ENCODE measurements at regions not wholly inside any gene's neighbourhood (a gene's known extent, or its start where the extent isn't known, plus 50 kb on each side); places are given as distances from the start of the nearest gene placed in this dataset.
"Not testable (repeated sequence)": the region's sequence is repeated elsewhere in the genome, so short reads cannot be mapped to it uniquely, and the experiment has no call there.

DNA sequence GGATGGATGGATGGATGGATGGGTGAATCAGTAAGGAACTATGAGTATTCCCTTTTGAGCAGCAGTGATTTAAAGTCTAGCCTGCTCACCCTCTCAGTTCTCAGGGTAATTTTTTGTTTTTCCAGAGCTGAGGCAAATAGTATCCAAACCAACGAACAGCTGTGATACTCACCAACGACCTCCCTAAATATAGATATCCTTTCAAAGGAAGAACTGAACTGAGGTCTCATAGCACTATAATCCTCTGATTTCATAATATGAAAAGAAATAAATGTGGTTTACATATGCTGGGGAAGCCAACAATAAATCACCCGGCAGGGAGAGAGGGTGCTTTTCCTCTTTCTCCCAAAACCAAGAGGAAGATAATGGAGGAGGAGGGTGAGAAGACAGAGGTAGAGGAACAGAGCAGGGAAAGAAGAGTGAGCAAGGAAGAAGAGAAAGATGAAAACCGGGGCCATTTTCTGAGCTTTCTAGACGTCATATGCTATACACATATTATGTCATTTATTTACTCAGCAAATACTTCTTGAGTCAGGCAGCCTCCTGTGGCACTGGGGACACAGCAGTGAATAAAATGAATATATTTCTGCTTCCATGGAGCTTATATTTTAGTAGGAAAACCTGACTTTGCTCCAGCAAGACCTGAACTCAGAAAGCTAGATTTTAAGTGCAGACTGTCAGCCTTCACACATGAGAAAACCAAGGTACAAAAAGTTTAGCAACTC is 710.7 kb upstream of the TBX3 start:
- DNase-seq (ENCODE audit: low spot score), result no peak

DNA sequence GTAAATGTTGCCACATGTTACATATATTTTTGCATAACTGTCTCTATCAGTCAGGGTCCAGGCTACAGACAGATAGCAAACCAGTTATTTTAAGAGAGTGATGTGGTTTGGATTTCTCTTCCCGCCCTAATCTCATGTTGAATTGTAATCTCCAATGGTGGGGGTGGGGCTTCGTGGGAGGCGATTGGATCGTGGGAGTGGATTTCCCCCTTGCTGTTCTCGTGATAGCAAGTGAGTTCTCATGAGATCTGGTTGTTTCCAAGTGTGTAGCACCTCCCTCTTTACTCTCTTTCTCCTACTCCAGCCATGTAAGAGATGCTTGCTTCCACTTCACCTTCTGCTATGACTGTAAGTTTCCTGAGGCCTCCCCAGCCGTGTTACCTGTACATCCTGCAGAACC is 704.2 kb upstream of the TBX3 start:
- DNase-seq (ENCODE audit: low spot score), result no peak

DNA sequence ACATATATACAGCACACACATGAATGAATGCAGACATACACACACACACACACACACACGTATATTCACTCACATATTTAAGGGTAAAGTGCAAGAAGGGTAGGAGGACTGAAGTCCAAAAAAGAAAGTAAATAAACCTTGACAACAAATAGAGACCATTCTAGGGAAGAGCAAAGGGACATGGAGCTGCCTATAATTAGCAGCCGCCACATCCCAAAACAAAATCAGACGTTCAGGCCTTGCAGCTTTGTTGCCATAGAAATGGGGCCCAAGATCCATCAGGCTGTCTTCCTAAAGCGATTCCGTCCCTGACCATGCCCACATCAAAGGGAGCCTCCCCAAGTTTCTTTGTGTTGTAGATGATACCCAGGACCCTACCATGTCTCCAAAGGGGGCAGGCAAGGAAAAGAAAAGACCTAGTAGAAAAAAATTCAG is 703.5 kb upstream of the TBX3 start:
- DNase-seq (ENCODE audit: low spot score), result no peak

DNA sequence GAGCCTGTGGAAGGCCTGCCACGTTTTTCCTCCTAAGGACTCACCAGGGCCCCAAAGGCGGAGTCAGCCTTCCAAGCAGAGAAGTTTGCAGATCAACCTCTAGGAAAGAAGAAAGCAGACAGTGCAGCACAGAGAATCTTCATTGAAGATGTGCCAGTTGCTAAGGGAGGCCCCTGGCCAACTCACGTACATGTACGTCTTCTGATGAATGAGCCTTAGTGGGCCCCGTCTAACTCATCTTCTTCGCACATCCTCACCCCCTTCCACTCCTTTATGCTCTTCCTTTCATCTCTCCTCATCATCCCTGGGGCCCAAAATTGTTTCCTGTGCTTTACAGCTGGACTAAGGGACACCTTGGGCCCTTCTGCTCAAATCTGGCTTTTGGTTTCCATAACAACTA is 703.0 kb upstream of the TBX3 start:
- DNase-seq (ENCODE audit: low spot score), result no peak

DNA sequence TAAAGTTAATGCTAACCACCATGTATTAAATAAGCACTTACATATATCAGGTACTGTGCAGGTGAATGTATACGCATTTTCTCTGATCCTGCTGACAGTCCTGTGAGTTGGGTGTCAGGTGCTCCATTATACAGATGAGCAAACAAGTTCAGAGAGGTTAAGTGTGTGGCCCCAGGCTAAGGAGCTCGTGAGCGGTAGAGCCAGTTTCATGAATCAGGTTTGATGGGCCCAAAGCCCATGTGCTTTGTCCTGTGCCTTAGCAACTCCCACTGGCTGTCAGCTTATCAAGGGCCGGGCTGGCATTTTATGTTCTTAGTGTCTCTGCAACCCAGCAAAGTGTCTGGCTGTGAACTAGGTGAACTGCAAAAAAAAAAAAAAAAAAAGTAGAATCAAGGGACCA is 701.2 kb upstream of the TBX3 start:
- no peak for DNase-seq (ENCODE audit: low spot score)

DNA sequence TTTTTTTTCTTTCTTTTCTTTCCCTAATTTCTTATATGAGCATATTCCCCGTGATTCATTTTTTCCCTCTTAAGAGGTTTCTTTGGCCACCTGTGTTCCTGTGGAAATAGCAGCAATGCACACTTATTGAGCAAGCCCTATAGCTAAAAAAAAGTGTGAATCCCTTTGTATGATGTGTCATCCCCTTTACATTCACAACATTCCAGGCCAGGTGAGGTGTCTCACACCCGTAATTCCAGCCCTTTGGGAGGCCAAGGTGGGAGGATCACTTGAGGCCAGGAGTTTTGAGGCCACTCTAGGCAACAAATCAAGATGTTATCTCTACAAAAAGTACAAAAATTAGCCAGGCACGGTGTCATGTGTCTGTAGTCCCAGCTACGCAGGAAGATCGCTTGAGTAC is 700.4 kb upstream of the TBX3 start:
- no peak for DNase-seq (ENCODE audit: low spot score)

DNA sequence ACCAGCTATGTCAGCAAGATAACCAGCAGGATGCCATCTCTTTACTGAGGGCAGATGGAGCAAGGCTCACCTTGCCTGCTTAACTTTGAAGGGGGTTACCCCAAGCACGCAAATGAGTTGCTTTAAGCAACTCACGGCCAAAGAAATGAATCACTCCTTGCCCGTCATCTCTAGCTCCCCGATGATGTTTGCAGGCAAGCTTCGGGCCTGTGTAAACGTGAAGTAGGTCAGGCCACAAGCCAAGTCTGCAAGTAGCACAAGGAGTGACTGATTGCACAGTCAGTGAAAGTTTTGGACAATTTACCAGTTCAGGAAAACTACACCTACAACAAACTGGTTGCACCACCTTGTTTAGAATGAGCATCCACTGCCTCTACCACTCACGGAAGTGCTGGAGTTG is 699.7 kb upstream of the TBX3 start:
- DNase-seq (ENCODE audit: low spot score), result no peak

DNA sequence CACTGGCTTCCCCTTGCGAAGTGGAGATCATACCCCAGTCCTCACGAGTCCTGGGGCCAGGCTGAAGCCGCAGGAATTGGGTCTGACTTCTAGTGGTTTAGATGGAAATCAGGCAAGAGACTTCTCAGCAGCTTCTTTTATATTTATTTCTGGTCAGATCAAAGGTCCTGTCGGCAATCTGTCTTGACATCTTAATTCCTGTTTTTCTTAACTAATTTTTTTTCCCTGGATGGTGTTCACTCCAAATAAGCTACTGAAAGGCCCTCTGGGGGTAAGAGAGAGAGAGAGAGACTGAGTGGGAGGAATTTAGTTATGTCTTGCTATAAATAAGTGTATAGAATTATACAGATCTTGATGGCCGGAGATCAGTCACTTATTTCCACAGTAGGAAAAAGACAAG is 698.7 kb upstream of the TBX3 start:
- no peak for DNase-seq (ENCODE audit: low spot score)

DNA sequence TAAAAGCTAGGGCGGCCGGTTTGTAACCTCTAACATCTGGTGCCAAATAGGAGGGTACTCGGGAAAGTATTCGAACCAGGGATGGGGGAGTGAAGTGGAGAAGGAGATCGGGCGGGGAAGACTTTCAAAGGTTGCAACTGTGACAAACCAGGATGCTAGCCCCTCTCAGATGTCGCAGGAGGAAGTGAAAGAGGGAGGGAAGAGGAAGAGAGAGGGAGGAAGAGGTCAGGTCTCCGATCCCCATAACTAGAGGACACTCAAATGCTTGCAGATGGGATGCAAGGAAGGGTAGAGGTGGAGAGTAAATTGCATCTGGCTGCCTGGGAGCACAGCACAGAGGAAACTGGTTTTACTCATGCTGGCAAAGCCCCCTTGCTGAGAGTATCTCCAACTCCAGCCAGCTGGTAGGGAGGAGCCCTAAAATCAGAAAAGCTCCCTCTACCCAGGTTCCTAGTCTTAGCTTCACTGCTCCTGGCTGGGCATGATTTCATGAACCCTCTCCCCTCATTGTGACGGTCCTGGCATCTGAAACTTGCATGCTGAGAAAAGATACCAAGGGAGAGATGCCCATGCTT is 696.7 kb upstream of the TBX3 start:
- DNase-seq (ENCODE audit: low spot score), result no peak

DNA sequence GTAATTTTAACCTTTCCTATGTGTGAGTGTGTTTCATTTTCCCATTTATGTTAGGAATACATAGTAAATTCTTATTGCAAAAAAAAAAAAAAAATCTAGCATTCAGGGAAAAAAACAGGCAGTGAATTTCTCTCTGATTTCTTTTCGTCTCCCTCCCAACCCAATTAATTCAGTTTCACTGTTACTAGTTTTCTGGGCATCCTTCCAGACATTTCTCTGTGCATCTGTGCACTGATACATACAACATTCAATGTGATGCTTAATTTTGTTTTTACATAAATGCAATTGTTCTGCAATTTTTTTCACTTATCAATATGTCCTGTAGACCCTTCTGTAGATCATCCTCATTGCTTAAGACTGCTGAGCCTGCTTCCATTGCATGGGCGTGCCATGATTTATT is 694.3 kb upstream of the TBX3 start:
- DNase-seq (ENCODE audit: low spot score), result no peak

DNA sequence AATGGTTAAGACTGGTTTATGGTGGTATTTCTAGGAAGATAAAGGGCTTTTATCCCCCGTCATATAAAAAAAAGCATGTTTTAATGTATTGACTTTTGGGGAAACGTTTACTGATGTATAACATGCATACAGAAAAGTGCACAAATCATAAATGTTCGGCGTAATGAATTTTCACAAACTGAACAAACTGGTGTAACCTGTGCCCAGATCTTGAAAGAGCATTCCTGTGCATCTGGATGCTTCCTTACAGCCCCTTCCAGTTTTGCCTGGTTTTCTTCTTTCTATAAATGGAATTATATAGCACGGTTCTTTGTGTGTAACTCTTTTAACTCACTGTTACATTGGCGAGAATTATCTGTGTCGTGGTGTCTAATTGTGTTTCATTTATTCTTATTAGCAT is 693.8 kb upstream of the TBX3 start:
- no peak for DNase-seq (ENCODE audit: low spot score)

DNA sequence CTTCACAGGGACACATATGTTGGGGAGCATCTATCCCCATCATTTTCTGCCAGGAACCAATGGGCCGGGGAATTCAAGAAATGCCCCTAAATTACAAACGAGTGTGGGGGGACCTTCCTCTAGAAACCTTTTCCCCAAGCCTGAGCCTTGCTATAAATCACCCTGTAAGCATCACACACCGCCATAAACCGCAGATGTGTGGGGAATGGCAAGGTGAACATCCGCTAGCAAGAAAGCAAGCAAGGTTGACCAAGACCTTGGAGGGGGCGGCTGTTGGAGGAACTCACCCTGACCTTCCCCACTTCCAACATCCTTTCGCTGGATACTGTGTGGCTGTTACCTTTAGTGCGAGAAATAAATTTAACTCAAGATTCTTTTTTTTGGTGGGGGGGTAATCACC is 693.3 kb upstream of the TBX3 start:
- DNase-seq (ENCODE audit: low spot score), result no peak

DNA sequence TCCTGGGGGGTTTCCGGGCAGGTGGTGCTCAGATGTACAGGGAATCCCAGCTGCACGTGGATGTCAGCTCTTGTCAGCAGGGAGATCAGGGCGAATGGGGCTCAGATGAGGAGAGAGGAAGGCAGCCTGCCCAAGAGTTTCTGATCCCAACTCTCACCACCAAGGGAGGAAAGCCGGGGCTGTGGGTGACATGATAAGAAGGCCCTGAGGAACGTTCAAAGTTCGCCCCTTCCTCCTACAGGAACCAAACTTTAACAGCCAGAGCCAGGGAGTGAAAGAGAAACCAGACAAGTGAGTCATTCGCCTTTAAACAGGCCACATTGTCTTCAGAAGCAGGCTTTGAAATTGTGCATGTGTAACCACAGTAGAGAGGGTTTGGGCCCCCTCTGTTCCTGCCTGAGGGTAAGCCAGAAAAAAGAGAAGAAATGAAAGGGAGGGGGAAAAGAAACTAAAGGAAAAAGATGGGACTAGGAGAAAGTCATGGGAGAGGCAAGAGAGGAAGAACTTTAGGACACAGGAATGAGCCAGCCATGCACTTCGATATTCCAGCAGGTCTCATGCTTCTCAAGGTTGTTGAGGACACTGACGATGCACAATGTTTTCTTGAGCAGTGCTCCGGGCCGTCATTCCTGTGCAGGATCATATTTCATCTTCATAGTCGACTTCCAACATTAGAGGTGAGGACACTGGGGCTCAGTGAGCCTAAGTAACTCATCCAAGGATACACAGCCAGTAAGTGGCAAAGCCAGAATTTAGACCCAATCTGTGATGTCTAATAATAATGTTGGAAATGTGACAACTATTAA is 691.4 kb upstream of the TBX3 start:
- no peak for DNase-seq (ENCODE audit: low spot score)

DNA sequence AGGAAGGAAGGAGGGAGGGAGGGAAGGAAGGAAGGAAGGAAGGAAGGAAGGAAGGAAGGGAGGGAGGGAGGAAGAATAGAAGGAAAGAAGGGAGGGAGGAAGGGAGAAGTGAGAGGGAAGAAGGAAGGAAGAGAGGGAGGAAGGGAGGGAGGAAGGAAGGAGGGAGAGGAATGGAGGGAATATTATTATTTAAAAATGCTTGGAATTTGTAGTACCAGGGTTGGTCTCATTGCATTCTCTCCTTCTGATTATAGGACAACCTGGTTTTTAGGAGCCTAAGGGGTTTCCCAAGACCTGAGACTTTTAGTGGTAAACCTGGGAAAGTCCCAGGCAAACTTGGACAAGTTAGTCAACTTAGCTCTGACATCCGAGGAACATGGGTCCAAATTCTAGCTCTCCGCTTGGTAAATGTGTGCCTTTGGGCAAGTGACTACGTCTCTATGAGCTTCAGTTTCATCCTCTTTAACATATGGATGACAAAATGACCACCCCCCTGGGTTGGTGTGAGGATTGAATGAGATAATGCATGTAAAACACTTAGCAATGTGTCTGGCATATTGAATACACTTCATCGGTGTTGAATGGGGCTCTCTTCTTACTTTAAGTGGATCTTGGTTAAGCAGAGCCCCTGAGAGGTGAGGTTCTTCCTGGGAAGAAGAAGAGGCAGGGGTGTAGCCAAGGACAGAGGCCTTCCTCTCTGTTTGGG is 690.7 kb upstream of the TBX3 start:
- DNase-seq (ENCODE audit: low spot score), result no peak

DNA sequence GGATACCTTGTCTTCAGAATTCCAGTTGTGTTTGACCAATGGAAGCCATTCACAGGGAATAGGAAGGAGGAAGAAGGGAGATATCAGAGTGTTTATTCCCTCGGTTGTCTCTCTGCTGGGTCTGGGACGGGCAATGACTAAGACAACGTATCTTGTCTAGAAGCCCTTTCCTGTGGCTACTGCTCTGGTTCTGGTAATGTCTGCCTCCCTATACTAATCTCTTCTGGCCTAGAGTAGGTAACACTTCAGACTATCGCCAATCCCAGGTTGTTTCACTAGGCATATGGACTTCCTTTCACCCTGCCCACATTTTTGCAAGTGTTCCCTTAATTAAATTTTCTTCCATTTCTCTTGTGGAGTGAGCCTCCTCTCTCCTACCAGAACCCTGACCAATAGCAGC is 687.7 kb upstream of the TBX3 start:
- DNase-seq (ENCODE audit: low spot score), result no peak

DNA sequence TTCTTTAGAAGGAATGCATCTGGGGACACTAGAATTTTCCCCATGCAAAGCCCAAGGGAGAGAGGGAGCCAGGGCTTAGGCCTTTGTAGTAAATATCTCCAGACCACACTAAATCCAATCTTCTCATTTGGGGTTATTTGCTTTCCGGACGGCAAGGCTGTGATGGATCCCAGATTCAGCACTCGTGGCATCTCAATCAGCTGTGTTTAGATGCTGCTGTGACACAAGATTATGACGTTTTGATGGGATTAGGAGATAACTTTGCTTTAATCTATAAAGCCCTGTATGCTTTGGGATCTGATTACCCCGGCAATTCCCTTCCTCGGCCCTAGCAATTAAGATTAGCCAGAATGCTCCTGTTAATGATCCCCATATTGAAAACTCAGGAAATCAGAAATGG is 686.7 kb upstream of the TBX3 start:
- no peak for DNase-seq (ENCODE audit: low spot score)

DNA sequence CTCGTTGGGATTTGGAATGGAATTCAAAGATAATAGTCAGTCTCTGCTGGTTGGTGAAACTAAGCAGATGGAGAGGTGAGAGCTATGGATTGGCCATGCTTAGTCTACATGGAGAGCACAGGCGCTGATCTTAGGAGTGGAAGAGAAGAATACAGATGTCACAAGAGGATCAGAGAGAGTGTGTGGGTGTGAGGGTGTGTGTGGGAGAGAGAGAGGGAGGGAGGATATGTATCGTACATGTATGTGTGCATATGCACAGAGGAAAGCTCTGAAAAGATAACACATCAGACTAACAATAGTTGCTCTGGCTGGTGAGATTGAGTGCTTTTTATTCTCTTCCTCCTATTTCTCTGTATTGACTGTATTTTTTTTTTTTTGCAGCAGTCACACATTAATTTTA is 686.2 kb upstream of the TBX3 start:
- DNase-seq (ENCODE audit: low spot score), result no peak

DNA sequence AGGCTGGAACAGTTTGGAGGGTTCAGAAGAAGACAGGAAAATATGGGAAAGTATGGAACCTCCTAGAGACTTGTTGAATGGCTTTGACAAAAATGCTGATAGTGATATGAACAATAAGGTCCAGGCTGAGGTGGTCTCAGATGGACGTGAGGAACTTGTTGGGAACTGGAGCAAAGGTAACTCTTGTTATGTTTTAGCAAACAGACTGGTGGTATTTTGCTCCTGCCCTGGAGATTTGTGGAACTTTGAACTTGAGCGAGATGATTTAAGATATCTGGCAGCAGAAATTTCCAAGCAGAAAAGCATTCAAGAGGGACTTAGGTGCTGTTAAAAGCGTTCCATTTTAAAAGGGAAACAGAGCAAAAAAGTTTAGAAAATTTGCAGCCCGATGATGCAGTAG is 682.3 kb upstream of the TBX3 start:
- not testable (repeated sequence) for DNase-seq (ENCODE audit: low spot score)

DNA sequence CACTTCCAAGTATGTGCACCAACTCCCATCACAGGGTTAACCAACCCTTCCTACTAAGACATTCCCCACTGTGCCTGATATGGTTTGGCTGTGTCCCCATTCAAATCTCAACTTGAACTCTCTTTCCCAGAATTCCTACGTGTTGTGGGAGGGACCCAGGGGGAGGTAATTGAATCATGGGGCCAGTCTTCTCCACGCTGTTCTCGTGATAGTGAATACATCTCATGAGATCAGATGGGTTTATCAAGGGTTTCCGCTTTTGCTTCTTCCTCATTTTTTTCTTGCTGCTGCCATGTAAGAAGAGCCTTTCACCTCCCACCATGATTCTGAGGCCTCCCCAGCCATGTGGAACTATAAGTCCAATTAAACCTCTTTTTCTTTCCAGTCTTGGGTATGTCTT is 681.8 kb upstream of the TBX3 start:
- not testable (repeated sequence) for DNase-seq (ENCODE audit: low spot score)

DNA sequence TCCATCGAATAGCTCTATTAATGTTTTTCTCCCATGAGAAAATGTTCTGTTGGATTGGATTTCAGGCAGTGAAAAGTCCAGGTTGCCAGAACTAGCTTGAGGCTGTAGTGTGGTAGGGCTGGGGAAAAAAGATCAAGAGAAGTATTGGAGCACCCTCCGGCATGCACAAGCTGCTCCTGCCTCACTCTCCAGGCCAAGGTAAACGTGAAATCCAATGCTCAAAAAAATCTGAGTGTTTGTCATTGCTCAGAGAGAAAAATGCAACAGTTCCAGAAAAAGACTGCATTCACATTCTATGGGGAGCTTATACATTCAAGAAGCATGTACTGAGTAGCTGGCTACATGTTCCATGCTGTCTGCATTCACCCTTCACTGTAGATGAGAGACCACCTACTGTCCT is 680.9 kb upstream of the TBX3 start:
- DNase-seq (ENCODE audit: low spot score), result no peak

DNA sequence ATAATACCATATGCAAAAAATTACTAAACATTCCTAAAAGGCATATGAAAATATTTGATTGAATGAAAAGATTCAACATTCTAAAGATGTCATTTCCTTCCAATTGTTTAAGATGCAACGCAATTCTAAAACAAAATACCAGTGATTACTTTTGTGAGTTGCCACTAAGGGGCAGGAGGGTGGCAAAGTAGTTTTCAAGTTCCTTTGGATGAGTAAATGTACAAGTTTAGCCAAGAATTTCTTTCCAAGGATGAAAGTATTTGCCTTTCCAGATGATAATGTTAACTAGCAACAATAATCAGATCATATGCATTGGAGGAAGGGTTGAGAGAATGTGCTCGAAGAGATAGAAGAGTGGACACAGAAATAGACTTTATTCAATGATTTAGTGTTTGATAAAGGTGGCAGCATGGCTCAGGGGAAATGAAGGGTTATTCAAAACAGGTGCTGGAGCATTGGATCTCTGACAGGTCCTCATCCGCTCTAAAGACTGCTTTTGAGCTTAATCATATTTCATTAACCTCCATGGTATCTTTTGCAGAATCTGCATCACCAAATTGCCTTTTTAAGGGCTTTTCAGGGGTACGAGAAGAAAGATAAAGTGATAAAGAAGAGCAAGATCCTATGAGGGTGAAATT is 678.5 kb upstream of the TBX3 start:
- no peak for DNase-seq (ENCODE audit: low spot score)

DNA sequence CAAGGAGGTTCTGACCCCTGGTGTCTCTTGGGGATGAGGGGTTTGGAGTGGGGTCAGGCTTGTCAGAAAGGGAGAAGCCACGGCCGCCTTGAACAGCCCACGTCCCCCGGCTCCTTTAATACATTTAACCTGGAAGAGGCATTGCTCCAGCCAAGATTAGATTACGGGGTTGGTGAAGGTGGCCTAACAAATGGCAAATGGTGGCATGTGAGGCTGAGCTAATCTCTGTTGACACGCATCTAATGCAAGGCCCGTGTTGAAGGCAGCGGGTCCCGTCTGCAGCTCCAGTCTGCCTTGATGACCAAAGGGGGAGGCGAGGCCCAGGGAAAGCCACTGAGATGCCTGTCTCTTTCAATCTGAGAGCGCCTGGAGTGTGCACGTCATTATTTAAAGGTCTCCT is 673.7 kb upstream of the TBX3 start:
- no peak for DNase-seq (ENCODE audit: low spot score)

All from globus pallidus (tissue), 1 donor.